Neural progenitor cell (in vitro differentiated cells): ENCODE measurements at regions not wholly inside any gene's neighbourhood (a gene's known extent, or its start where the extent isn't known, plus 50 kb on each side); places are given as distances from the start of the nearest gene placed in this dataset.

ENCODE experiments used
- DNase-seq: peaks from one replicate; pipeline ENCODE4 v3.0.0-alpha.2; 2016; ENCODE audit warnings: low spot score
- H2AFZ ChIP-seq: fragments of 200-600 bp; sonication (generic); replicated peaks from 2 replicates; pipeline ENCODE4 v1.6.1; 2016; ENCODE audit warnings: antibody characterized with exemption
- H3F3A ChIP-seq: fragments of 200-600 bp; sonication (generic); 2 replicates; pipeline ENCODE4 v1.6.1; 2016; ENCODE audit warnings: antibody characterized with exemption, low read depth
- H3K27ac ChIP-seq: fragments of 200-600 bp; sonication (generic); 2 replicates; pipeline ENCODE4 v1.5.1; 2016; ENCODE audit warnings: mild to moderate bottlenecking
- H3K27me3 ChIP-seq: fragments of 200-600 bp; sonication (generic); 2 replicates; pipeline ENCODE4 v1.6.1; 2016; ENCODE audit warnings: mild to moderate bottlenecking, moderate library complexity
- H3K36me3 ChIP-seq: fragments of 200-600 bp; sonication (generic); 2 replicates; pipeline ENCODE4 v1.5.1; 2016
- H3K4me1 ChIP-seq: fragments of 200-600 bp; sonication (generic); 2 replicates; pipeline ENCODE4 v1.6.1; 2016; ENCODE audit warnings: mixed run types
- H3K4me2 ChIP-seq: fragments of 200-600 bp; sonication (generic); 2 replicates; pipeline ENCODE4 v1.6.1; 2016
- H3K4me3 ChIP-seq: fragments of 200-600 bp; sonication (generic); 2 replicates; pipeline ENCODE4 v1.5.1; 2016
- H3K79me2 ChIP-seq: fragments of 200-600 bp; sonication (generic); 2 replicates; pipeline ENCODE4 v1.6.1; 2016; ENCODE audit warnings: low read depth
- H3K9ac ChIP-seq: fragments of 200-600 bp; sonication (generic); 2 replicates; pipeline ENCODE4 v1.6.1; 2016
- H3K9me3 ChIP-seq: fragments of 200-600 bp; sonication (generic); 2 replicates; pipeline ENCODE4 v1.5.1; 2016; ENCODE audit warnings: low read depth
- H4K20me1 ChIP-seq: fragments of 200-600 bp; sonication (generic); 2 replicates; pipeline ENCODE4 v1.6.1; 2016; ENCODE audit warnings: low read depth
- H3K27ac Mint-ChIP-seq: 3 replicates; pipeline ENCODE4 v1.8.0; 2021; ENCODE audit warnings: mixed read lengths
- H3K27me3 Mint-ChIP-seq: 2 replicates; pipeline ENCODE4 v1.8.0; 2022; ENCODE audit warnings: low read depth, mild to moderate bottlenecking, inconsistent platforms, moderate library complexity, mixed read lengths; ENCODE audit not compliant: insufficient read depth
- H3K36me3 Mint-ChIP-seq: 3 replicates; pipeline ENCODE4 v1.8.0; 2021; ENCODE audit warnings: mixed read lengths
- H3K4me1 Mint-ChIP-seq: 3 replicates; pipeline ENCODE4 v1.8.0; 2021; ENCODE audit warnings: mixed read lengths
- H3K4me3 Mint-ChIP-seq: 3 replicates; pipeline ENCODE4 v1.8.0; 2021; ENCODE audit warnings: mild to moderate bottlenecking, moderate library complexity, mixed read lengths
- H3K9me3 Mint-ChIP-seq: 3 replicates; pipeline ENCODE4 v1.8.0; 2020; ENCODE audit warnings: mixed read lengths
- EZH2 ChIP-seq: fragments of 200-600 bp; sonication (generic); IDR thresholded peaks from 2 replicates; pipeline ENCODE4 v1.6.1; 2017; ENCODE audit warnings: antibody characterized with exemption, mild to moderate bottlenecking, moderate library complexity
- EZH2phosphoT487 ChIP-seq: fragments of 200-600 bp; sonication (generic); IDR thresholded peaks from 2 replicates; pipeline ENCODE4 v1.6.1; 2017; ENCODE audit warnings: antibody characterized with exemption
- TF ChIP-seq, protein P1 (sequence below): fragments of 200-600 bp; sonication (generic); IDR thresholded peaks from 2 replicates; pipeline ENCODE4 v1.5.1; 2017; ENCODE audit warnings: antibody characterized with exemption, mild to moderate bottlenecking

DNA sequence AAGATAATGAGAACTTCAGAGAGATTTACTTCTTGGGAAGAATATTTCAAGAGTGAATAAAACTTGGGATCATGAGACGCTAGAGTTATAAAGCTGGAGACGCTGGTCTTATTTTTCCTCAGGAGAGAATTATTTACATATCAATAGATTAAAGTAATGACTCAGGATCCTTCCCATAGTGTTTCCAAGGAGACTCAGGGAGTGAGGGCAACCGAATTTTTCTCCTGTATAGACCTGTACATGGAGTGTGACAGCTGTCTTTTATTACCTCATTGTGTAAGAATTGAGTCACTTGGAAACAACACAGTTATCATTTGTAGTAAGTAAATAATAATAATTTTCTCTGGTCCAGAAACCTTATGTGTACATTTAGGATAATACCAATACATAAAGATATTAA lies 1905.5 kb downstream of the OLFM4 start:
- Mint-ChIP-seq H3K27ac (no peak overlapping the region), H3K36me3 (no peaks in the 10 kb centered on the region), H3K4me1 (peaks cover 15% of the 10 kb centered on the region), H3K4me3 (no peak overlapping the region), H3K27me3 (peaks cover 3% of the 10 kb centered on the region), H3K9me3 (peaks cover 8% of the 10 kb centered on the region)
- H3K4me2 ChIP-seq, result no peak overlapping the region
- no peaks in the 10 kb centered on the region for H3K79me2 ChIP-seq
- H4K20me1 ChIP-seq, result no peaks in the 10 kb centered on the region
- H3K4me1 ChIP-seq, result peaks cover 5% of the 10 kb centered on the region
- no peaks in the 10 kb centered on the region for H3K27me3 ChIP-seq
- H3K9me3 ChIP-seq, result no peaks in the 10 kb centered on the region
- no peak overlapping the region for H3K27ac ChIP-seq
- no peak overlapping the region for H3K4me3 ChIP-seq
- no peak overlapping the region for H3K9ac ChIP-seq
- no peak overlapping the region for H2AFZ ChIP-seq
- no peaks in the 10 kb centered on the region for H3K36me3 ChIP-seq
- TF ChIP-seq EZH2, result no peak
- TF ChIP-seq, protein P1, sequence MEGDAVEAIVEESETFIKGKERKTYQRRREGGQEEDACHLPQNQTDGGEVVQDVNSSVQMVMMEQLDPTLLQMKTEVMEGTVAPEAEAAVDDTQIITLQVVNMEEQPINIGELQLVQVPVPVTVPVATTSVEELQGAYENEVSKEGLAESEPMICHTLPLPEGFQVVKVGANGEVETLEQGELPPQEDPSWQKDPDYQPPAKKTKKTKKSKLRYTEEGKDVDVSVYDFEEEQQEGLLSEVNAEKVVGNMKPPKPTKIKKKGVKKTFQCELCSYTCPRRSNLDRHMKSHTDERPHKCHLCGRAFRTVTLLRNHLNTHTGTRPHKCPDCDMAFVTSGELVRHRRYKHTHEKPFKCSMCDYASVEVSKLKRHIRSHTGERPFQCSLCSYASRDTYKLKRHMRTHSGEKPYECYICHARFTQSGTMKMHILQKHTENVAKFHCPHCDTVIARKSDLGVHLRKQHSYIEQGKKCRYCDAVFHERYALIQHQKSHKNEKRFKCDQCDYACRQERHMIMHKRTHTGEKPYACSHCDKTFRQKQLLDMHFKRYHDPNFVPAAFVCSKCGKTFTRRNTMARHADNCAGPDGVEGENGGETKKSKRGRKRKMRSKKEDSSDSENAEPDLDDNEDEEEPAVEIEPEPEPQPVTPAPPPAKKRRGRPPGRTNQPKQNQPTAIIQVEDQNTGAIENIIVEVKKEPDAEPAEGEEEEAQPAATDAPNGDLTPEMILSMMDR, result no peak
- no peak for TF ChIP-seq EZH2phosphoT487
- no peaks in the 10 kb centered on the region for H3F3A ChIP-seq
- DNase-seq, result no peak

DNA sequence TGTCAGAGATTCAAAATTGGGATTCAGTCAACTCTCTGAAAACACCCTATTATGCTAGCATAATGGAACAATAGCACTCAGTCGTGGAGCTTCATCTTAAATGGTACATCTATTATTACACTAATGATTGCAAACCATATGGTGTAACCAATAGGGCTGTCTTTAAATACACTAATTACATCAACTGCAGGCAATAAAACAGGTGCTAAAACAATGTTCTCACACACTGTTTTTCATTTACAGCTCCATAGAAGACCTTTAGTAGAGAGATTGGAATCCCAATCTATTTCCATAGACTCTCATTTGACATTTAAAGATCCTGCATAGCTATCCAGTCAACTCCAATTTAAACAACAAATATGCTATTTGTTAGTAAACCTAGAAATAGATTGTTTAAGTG lies 1917.4 kb downstream of the OLFM4 start:
- peak; percentile 8 for DNase-seq
- Mint-ChIP-seq H3K27ac (no peak overlapping the region), H3K4me3 (no peak overlapping the region), H3K4me1 (no peaks in the 10 kb centered on the region), H3K36me3 (no peaks in the 10 kb centered on the region), H3K9me3 (no peaks in the 10 kb centered on the region), H3K27me3 (no peaks in the 10 kb centered on the region)
- H3K9me3 ChIP-seq, result no peaks in the 10 kb centered on the region
- H3F3A ChIP-seq, result no peaks in the 10 kb centered on the region
- TF ChIP-seq EZH2phosphoT487 (no peak), EZH2 (no peak)
- TF ChIP-seq, protein P1, result no peak
- H3K79me2 ChIP-seq, result no peaks in the 10 kb centered on the region
- no peaks in the 10 kb centered on the region for H3K27me3 ChIP-seq
- H3K4me1 ChIP-seq, result peaks cover 18% of the 10 kb centered on the region
- peak overlapping the region; percentile 25 for H3K4me2 ChIP-seq
- H2AFZ ChIP-seq, result no peak overlapping the region
- H3K4me3 ChIP-seq, result no peak overlapping the region
- H4K20me1 ChIP-seq, result no peaks in the 10 kb centered on the region
- no peak overlapping the region for H3K9ac ChIP-seq
- no peaks in the 10 kb centered on the region for H3K36me3 ChIP-seq
- H3K27ac ChIP-seq, result peak overlapping the region; percentile 17

- TF ChIP-seq EZH2phosphoT487, result no peak
- no peak for TF ChIP-seq EZH2
- TF ChIP-seq, protein P1, result no peak
- H3K27me3 Mint-ChIP-seq, result no peaks in the 10 kb centered on the region
- Histone ChIP-seq H3K4me3 (no peak overlapping the region), H3K36me3 (no peaks in the 10 kb centered on the region), H3K27ac (no peak overlapping the region), H3K4me1 (peaks cover 18% of the 10 kb centered on the region), H3K9me3 (no peaks in the 10 kb centered on the region), H3K79me2 (no peaks in the 10 kb centered on the region), H3K9ac (no peak overlapping the region), H2AFZ (no peak overlapping the region), H3K27me3 (no peaks in the 10 kb centered on the region), H4K20me1 (no peaks in the 10 kb centered on the region), H3K4me2 (no peak overlapping the region), H3F3A (no peaks in the 10 kb centered on the region)
- H3K36me3 Mint-ChIP-seq, result no peaks in the 10 kb centered on the region
- no peaks in the 10 kb centered on the region for H3K9me3 Mint-ChIP-seq
- H3K4me1 Mint-ChIP-seq, result no peaks in the 10 kb centered on the region
- DNase-seq, result no peak
- H3K27ac Mint-ChIP-seq, result no peak overlapping the region
- H3K4me3 Mint-ChIP-seq, result no peak overlapping the region
Observed at GRCh38 chr13:54949735-54950134, 1921.1 kb downstream of the OLFM4 start.
